ENCODE measurements at regions not wholly inside any gene's neighbourhood (a gene's known extent, or its start where the extent isn't known, plus 50 kb on each side); places are given as distances from the start of the nearest gene placed in this dataset.

- Histone ChIP-seq H3K27ac (no peak overlapping the region), H3K4me3 (no peak overlapping the region), H3K27me3 (replicated peaks in 1 of 7) (no peaks in the 10 kb centered on the region), H3K4me1 (no peaks in the 10 kb centered on the region), H3K36me3 (no peaks in the 10 kb centered on the region), H3K9me3 (no peaks in the 10 kb centered on the region)
- no peak for TF ChIP-seq POLR2A (IDR thresholded peaks at IDR 0.05)
- no peak for TF ChIP-seq POLR2AphosphoS5 (IDR thresholded peaks at IDR 0.05)
- no peak for TF ChIP-seq CTCF (IDR thresholded peaks at IDR 0.05 in 8 of 11, conservative IDR thresholded peaks at IDR 0.05 in 3 of 11)
- intact Hi-C loops (cut with DNase I; ENCODE audit: low total_unique reads), result no loop called here
- 74 to 95% (median 75%) methylated on average over 2 of the region's 2 CpGs for WGBS, 5 donors
- DNase-seq, result no peak
Observed at GRCh38 chrX:87236830-87237440, 280.7 kb upstream of the KLHL4 start.

GRCh38 chrX:87265518-87265917 is 252.1 kb upstream of the KLHL4 start:
- no peak for DNase-seq
- Histone ChIP-seq H3K27me3 (replicated peaks in 1 of 7) (no peaks in the 10 kb centered on the region), H3K4me1 (no peaks in the 10 kb centered on the region), H3K4me3 (no peak overlapping the region), H3K36me3 (no peaks in the 10 kb centered on the region), H3K27ac (no peak overlapping the region), H3K9me3 (no peaks in the 10 kb centered on the region)
- intact Hi-C loops (cut with DNase I; ENCODE audit: low total_unique reads), result no loop called here
- 72 to 84% (median 82%) methylated on average over 5 of the region's 5 CpGs for WGBS, 5 donors
- TF ChIP-seq POLR2A (IDR thresholded peaks at IDR 0.05), result no peak
- TF ChIP-seq POLR2AphosphoS5 (IDR thresholded peaks at IDR 0.05), result no peak
- TF ChIP-seq CTCF (IDR thresholded peaks at IDR 0.05 in 8 of 11, conservative IDR thresholded peaks at IDR 0.05 in 3 of 11), result no peak

- Histone ChIP-seq H3K27me3 (replicated peaks in 1 of 7) (no peaks in the 10 kb centered on the region), H3K9me3 (peaks cover 0 to 7% (median 0%) of the 10 kb centered on the region in 8 donors), H3K4me3 (no peak overlapping the region), H3K36me3 (no peaks in the 10 kb centered on the region), H3K4me1 (no peaks in the 10 kb centered on the region), H3K27ac (no peak overlapping the region)
- DNase-seq, result no peak
- TF ChIP-seq CTCF (IDR thresholded peaks at IDR 0.05 in 8 of 11, conservative IDR thresholded peaks at IDR 0.05 in 3 of 11), result no peak
- TF ChIP-seq POLR2AphosphoS5 (IDR thresholded peaks at IDR 0.05), result no peak
- TF ChIP-seq POLR2A (IDR thresholded peaks at IDR 0.05), result no peak
- intact Hi-C loops (cut with DNase I; ENCODE audit: low total_unique reads), result no loop called here
Observed at GRCh38 chrX:87272491-87272890, 245.1 kb upstream of the KLHL4 start.

GRCh38 chrX:87299563-87300160 is 217.9 kb upstream of the KLHL4 start:
- Histone ChIP-seq H3K27me3 (replicated peaks in 1 of 7) (no peaks in the 10 kb centered on the region), H3K9me3 (no peaks in the 10 kb centered on the region), H3K27ac (no peak overlapping the region), H3K4me1 (no peaks in the 10 kb centered on the region), H3K4me3 (no peak overlapping the region), H3K36me3 (no peaks in the 10 kb centered on the region)
- no peak for DNase-seq
- WGBS, 5 donors, result 1 to 9% (median 4%) methylated on average over 4 of the region's 4 CpGs
- intact Hi-C loops (cut with DNase I; ENCODE audit: low total_unique reads), result no loop called here
- TF ChIP-seq CTCF (IDR thresholded peaks at IDR 0.05 in 8 of 11, conservative IDR thresholded peaks at IDR 0.05 in 3 of 11) (peak in 4 of 11 experiments; percentile 30 to 53 (median 35)), POLR2AphosphoS5 (IDR thresholded peaks at IDR 0.05) (no peak)
